Fibroblast of peridontal ligament (primary cell): ENCODE measurements at regions not wholly inside any gene's neighbourhood (a gene's known extent, or its start where the extent isn't known, plus 50 kb on each side); places are given as distances from the start of the nearest gene placed in this dataset.
"Not testable (repeated sequence)": the region's sequence is repeated elsewhere in the genome, so short reads cannot be mapped to it uniquely, and the experiment has no call there.

Experiments
- DNase-seq: peaks from one replicate; pipeline ENCODE4 v3.0.0-alpha.2; 2010; ENCODE audit errors: extremely low read depth

DNA sequence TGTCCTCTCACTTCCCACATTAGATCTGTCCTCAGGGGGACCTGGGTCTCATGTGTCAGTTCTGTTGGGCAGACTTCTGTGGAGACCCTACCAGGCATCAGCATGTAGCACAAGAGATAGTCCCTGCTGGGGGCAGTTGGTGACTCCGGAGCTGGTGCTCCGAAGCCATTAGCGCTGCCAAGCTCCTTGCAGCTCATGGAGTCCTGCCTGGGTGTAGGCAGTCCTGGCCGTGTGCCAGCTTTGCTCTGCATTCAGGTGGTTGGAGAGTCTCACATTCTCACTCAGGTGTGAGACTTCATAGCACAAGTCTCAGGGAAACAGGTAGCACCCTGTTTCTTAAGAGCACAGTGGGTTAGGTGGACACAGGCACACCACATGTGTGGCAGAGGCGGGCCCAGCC is 202.3 kb downstream of the LIPI start:
- not testable (repeated sequence) for DNase-seq

GRCh38 chr21:14008006-14008405 is 202.7 kb downstream of the LIPI start:
- DNase-seq: not testable (repeated sequence)

DNA sequence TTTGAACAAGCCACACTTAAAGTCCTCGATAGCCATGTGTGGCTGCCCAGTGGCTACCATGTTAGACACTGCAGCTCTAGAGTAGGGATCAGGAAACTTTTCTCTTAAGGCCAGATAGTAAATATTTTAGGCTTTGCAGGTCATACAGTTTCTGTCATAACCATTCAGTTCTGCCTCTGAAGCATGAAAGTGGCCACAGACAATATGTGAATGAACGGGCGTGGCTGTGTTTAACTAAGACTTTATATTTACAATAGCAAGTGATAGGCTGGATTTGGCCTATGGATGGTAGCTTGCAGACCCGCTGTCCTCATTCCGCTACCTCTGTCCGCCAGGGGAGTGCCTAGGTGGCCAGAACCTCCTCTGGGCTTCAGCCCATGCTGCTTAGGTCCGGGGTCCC is 204.6 kb downstream of the LIPI start:
- DNase-seq: not testable (repeated sequence)

DNA sequence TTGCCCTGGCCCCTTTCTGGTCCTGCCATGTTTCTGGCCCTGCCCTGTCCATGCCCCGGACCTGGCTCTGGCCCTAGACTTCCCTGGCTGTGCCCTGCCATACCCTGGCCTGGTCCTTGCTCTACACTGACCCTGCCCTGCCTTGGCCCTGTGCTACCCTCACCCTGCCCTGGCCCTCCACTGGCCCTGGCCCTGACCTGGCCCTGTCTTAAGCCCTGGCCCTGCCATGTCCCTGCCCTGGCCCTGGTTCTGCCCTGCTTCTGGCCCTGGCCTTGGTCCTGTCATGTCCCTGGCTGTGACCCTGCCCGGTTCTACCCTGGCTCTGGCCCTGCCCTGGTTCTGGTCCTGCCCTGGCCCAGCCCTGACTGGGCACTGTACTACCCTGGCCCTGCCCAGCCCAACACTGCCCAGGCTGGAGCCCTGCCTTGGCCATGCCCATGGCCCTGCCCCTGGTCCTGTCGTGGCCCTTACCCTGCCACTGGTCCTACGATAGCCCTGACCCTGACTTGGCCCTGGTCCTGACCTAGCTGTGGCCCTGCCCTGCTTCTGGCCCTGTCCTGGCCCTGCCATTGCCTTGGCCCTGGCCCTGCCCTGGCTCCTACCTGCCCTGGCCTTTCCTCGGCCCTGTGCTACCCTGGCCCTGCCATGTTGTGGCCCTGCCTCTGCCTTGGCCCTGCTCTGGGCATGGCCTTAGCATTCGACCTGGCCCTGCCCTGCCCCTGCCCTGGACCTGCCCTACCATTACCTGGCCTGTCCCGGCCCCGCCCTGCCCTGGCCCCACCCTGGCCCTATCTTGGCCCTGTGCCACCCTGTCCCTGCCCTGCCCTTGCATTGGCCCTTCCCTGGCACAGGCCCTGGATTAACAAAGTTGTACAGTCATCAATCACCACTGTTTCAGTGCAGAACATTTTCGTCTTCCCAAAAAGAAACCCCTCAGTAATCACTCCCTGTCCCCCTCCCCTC is 223.5 kb downstream of the LIPI start:
- not testable (repeated sequence) for DNase-seq

- not testable (repeated sequence) for DNase-seq
These were observed 224.6 kb downstream of the LIPI start for GRCh38 chr21:13985865-13986863.

DNA sequence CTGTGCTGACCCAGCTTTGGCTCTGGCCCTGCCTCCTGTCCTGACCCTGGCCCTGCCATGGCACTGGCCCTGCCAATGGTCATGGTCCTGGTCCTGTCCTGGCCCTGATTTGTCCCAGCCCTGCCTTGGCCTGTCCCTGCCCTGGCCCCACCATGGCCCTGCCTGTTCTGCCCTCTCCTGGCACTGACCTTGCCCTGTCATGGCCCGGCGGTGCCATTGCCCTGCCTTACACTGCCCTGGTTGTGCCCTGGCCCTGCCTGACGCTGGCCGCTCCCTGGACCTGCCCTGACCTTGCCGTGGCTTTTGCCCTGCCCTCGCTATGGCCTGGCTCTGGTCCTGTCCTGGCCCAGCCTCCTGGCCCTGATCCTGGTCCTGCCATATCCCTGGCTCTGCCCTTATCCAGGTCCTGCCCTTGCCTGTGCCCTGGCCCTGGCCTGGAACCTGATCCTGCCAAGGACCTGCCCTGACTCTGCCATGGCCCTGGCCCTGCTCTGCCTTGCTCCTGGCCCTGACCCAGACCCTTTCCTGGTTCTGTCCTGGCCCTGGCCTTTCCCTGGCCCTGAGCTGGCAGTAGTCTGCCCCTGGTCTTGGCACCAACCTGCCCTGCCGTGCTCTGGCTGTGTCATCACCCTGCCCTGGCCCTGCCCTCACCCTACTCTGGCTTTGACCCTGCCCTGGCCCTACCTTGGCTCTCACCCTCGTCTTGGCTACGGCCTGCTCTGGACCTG is 225.5 kb downstream of the LIPI start:
- DNase-seq: not testable (repeated sequence)

DNA sequence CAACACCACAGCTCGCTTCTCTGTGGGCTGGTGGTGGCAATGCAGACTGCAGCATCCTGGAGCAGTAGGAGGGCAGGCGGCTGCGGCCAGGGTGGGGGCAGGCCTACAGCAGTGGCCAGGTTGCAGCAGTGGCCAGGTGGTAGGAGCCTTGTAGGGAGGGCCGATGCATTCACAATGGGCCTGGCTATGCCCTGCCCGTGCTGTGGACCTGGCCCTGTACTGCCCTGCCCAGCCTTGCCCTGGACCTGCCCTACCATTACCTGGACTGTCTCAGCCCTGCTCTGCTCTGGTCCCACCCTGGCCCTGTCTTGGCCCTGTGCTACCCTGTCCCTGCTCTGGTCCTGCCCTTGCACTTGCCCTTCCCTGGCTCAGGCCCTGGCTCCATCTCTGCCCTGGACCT is 226.0 kb downstream of the LIPI start:
- DNase-seq: not testable (repeated sequence)

DNA sequence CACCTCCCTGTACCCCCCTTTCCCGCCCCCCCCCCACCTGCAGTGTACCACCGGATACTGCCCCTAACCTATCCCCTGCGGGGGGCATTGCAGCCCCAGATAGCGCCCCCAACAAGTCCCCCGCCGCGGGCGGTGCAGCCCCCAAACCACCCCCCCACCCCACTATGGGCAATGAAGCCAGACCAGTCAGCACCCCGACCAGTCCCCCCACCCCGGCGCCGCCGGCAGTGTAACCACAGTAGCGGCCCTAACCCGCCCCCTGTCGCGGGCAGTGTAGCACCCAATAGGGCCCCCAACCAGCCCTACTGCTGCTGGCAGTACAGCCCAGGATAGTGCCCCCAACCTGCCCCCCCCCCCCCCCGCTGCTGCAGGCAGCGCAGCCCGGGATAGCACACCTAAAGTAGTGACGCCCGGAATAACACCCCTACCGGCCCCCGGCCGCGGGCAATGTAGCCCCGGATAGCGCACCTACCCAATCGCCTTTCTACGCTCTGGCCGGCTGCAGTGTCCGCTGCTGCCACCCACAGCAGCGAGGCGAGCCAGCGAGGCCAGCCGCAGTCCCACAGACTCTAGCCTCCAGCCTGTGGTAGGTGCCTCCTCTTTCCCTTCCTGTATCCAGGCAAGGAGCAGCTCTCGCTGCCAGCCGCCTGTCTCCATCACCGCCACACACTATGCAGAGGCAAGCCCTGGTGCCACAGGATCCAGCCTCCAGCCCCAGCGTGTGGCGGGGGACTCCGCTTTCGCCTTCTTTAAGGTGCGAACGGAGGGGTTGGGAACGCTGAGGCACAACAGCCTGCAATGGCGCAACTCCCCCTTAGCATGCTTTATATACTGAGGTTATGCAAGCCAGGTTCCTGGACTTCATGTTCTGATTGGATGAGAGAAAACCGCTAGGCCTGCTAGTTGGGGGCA is 229.3 kb downstream of the LIPI start:
- DNase-seq: not testable (repeated sequence)

DNA sequence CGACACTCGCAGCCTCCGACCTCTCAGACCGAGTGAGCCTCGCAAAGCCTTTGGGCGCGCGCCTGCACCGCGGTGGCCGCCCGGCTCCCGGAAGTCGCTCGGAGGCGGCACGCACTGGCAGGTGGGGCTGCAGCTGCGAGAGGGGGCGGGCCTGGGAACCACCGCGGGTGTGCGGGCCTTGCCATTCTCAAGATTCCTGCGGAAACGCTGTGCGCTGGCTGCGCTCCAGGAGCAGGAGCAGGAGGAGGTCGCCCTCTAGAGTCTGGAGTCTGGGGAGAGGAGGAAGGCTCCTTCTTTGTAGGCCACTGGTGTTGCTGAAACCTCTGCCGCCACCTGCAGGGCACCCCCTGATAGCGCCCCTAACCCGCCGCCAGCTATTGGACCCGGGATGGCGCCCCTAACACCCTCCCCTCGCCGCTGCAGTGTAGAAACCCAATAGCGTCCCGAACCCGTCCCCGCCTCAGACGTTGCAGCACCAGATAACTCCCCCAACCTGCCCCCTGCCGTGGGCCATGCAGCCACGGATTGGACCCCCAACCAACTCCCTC is 230.6 kb downstream of the LIPI start:
- peak; percentile 3 for DNase-seq

GRCh38 chr21:13979608-13980007 is 231.1 kb downstream of the LIPI start:
- not testable (repeated sequence) for DNase-seq

DNA sequence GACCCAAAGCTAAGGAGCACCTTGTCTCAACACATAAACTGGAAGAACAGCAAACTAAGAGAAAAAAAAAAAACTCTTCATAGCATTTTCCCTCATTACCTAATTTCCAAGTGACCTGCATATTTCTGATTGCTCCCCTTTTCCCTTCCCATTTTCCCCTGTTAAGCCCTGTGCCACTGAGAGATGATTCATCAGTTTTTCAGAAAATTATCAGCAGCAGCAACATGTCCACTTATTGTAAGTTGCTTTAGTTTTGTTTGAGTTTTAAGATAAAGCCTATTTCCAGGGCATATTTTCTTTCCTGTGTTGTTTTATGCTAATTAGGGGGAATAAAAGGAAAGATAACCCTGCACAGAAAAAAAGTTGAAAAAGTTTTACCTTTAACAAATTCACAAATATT is 236.2 kb downstream of the LIPI start:
- not testable (repeated sequence) for DNase-seq

- not testable (repeated sequence) for DNase-seq
These were observed 240.9 kb downstream of the LIPI start for GRCh38 chr21:13969853-13970252.

- not testable (repeated sequence) for DNase-seq
These were observed 241.8 kb downstream of the LIPI start for GRCh38 chr21:13969002-13969401.

DNA sequence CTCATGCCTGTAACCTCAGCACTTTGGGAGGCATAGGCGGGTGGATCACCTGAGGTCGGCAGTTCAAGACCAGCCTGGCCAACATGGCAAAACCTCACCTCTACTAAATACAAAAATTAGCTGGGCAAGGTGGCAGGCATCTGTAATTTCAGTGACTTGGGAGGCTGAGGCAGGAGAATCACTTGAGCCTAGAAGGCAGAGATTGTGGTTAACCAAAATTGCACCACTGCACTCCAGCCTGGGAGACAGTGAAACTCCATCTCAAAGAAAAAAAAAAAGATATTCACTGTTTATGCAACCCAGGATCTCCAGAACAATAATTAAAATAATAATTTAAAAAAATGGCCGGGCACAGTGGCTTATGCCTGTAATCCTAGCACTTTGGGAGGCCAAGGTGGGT is 247.5 kb downstream of the LIPI start:
- DNase-seq: not testable (repeated sequence)

GRCh38 chr21:13937236-13937635 is 273.5 kb downstream of the LIPI start:
- DNase-seq: no peak

DNA sequence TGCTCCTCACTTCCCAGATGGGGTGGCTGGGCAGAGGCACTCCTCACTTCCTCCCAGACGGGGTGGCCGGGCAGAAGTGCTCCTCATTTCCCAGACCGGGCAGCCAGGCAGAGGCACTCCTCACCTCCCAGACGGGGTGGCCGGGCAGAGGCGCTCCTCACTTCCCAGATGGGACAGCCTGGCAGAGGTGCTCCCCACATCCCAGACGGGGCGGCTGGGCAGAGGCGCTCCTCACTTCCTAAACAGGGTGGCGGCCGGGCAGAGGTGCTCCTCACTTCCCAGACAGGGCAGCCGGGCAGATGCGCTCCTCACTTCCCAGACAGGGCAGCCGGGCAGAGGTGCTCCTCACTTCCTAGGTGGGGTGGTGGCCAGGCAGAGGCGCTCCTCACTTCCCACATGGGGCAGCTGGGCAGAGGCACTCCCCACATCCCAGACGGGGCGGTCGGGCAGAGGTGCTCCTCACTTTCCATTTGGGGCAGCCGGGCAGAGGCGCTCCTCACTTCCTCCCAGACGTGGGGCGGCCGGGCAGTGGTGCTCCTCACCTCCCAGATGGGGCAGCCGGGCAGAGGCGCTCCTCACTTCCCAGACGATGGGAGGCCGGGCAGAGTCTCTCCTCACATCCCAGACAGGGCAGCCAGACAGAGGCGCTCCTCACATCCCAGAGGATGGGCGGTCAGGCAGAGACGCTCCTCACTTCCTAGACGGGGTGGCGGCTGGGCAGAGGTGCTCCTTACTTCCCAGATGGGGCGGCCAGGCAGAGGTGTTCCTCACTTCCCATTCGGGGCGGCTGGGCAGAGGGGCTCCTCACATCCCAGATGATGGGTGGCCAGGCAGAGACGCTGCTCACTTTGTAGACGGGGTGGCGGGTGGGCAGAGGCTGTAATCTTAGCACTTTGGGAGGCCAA is 274.5 kb downstream of the LIPI start:
- DNase-seq: not testable (repeated sequence)

GRCh38 chr21:13935396-13936032 is 275.2 kb downstream of the LIPI start:
- DNase-seq: not testable (repeated sequence)

DNA sequence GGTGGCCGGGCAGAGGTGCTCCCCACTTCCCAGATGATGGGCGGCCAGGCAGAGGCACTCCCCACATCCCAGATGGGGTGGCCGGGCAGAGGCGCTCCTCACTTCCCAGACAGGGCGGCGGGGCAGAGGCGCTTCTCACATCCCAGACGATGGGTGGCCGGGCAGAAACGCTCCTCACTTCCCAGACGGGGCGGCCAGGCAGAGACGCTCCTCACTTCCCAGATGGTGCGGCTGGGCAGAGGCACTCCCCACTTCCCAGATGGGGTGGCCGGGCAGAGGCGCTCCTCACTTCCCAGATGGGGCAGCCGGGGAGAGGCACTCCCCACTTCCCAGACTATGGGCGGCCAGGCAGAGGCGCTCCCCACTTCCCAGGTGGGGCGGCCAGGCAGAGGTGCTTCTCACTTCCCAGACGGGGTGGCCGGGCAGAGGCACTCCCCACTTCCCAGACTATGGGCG is 275.8 kb downstream of the LIPI start:
- not testable (repeated sequence) for DNase-seq
